ENCODE measurements at regions not wholly inside any gene's neighbourhood (a gene's known extent, or its start where the extent isn't known, plus 50 kb on each side); places are given as distances from the start of the nearest gene placed in this dataset.

GRCh38 chr2:118241128-118241527, 152.9 kb downstream of the INSIG2 start:
- WGBS = 82% methylated on average over 5 of the region's 8 CpGs
- intact Hi-C loops (cut with DNase I) = no loop called here
- Histone ChIP-seq H3K36me3 (no peaks in the 10 kb centered on the region), H3K27ac (replicated peaks in 1 of 4) (no peak overlapping the region), H3K4me1 (no peaks in the 10 kb centered on the region), H3K27me3 (peaks cover 0 to 42% (median 0%) of the 10 kb centered on the region in 4 donors), H3K4me3 (no peak overlapping the region), H3K9me3 (no peaks in the 10 kb centered on the region)
- TF ChIP-seq POLR2A (IDR thresholded peaks at IDR 0.05; ENCODE audit: low read depth) (no peak), EP300 (IDR thresholded peaks at IDR 0.05) (no peak), CTCF (IDR thresholded peaks at IDR 0.05) (no peak), POLR2AphosphoS5 (IDR thresholded peaks at IDR 0.05) (no peak)
- DNase-seq (ENCODE audit: extremely low spot score) = peak; percentile 55

- no peaks in the 10 kb centered on the region for H3K36me3 ChIP-seq
- peaks cover 0 to 49% (median 0%) of the 10 kb centered on the region in 4 donors for H3K27me3 ChIP-seq
- TF ChIP-seq CTCF (IDR thresholded peaks at IDR 0.05) (no peak), POLR2AphosphoS5 (IDR thresholded peaks at IDR 0.05) (no peak), EP300 (IDR thresholded peaks at IDR 0.05) (no peak), POLR2A (IDR thresholded peaks at IDR 0.05; ENCODE audit: low read depth) (no peak)
- no peaks in the 10 kb centered on the region for H3K4me1 ChIP-seq
- WGBS = 90% methylated on average over 2 of the region's 2 CpGs
- no peak overlapping the region for H3K27ac ChIP-seq (replicated peaks in 1 of 4)
- no peak overlapping the region for H3K4me3 ChIP-seq
- intact Hi-C loops (cut with DNase I) = no loop called here
- no peaks in the 10 kb centered on the region for H3K9me3 ChIP-seq
- DNase-seq (ENCODE audit: extremely low spot score) = no peak
Measured at GRCh38 chr2:118240276-118240675, 152.0 kb downstream of the INSIG2 start.

- Histone ChIP-seq H3K27me3 (peaks cover 0 to 52% (median 0%) of the 10 kb centered on the region in 4 donors), H3K36me3 (no peaks in the 10 kb centered on the region)
Measured at GRCh38 chr2:118239284-118239683, 151.0 kb downstream of the INSIG2 start.

GRCh38 chr2:118237451-118237850, 149.2 kb downstream of the INSIG2 start:
- TF ChIP-seq CTCF (IDR thresholded peaks at IDR 0.05) = no peak
- no peak for TF ChIP-seq EP300 (IDR thresholded peaks at IDR 0.05)
- TF ChIP-seq POLR2AphosphoS5 (IDR thresholded peaks at IDR 0.05) = no peak
- TF ChIP-seq POLR2A (IDR thresholded peaks at IDR 0.05; ENCODE audit: low read depth) = no peak

More at GRCh38 chr2:118239284-118239683, 151.0 kb downstream of the INSIG2 start:
- Histone ChIP-seq H3K27ac (replicated peaks in 1 of 4) (no peak overlapping the region), H3K9me3 (no peaks in the 10 kb centered on the region), H3K4me3 (no peak overlapping the region), H3K4me1 (no peaks in the 10 kb centered on the region)
- 91% methylated on average over 5 of the region's 5 CpGs for WGBS
- peak; percentile 83 for DNase-seq (ENCODE audit: extremely low spot score)
- TF ChIP-seq EP300 (IDR thresholded peaks at IDR 0.05) (no peak), CTCF (IDR thresholded peaks at IDR 0.05) (no peak), POLR2AphosphoS5 (IDR thresholded peaks at IDR 0.05) (no peak), POLR2A (IDR thresholded peaks at IDR 0.05; ENCODE audit: low read depth) (no peak)
- intact Hi-C loops (cut with DNase I) = no loop called here

GRCh38 chr2:118232796-118233195, 144.5 kb downstream of the INSIG2 start:
- Histone ChIP-seq H3K27me3 (peaks cover 0 to 63% (median 0%) of the 10 kb centered on the region in 4 donors), H3K4me3 (no peak overlapping the region), H3K4me1 (no peaks in the 10 kb centered on the region), H3K36me3 (no peaks in the 10 kb centered on the region), H3K27ac (replicated peaks in 1 of 4) (no peak overlapping the region), H3K9me3 (no peaks in the 10 kb centered on the region)
- intact Hi-C loops (cut with DNase I) = no loop called here
- no peak for TF ChIP-seq EP300 (IDR thresholded peaks at IDR 0.05)
- no peak for TF ChIP-seq POLR2A (IDR thresholded peaks at IDR 0.05; ENCODE audit: low read depth)
- no peak for DNase-seq (ENCODE audit: extremely low spot score)
- WGBS = 62% methylated on average over 9 of the region's 9 CpGs

More at GRCh38 chr2:118237451-118237850, 149.2 kb downstream of the INSIG2 start:
- Histone ChIP-seq H3K4me1 (no peaks in the 10 kb centered on the region), H3K27me3 (peaks cover 0 to 41% (median 0%) of the 10 kb centered on the region in 4 donors), H3K4me3 (no peak overlapping the region), H3K9me3 (no peaks in the 10 kb centered on the region), H3K36me3 (no peaks in the 10 kb centered on the region), H3K27ac (replicated peaks in 1 of 4) (no peak overlapping the region)
- DNase-seq (ENCODE audit: extremely low spot score) = no peak
- intact Hi-C loops (cut with DNase I) = no loop called here

Data from esophagus muscularis mucosa (tissue), 4 donors.